Mammary epithelial cell (primary cell): ENCODE measurements at regions not wholly inside any gene's neighbourhood (a gene's known extent, or its start where the extent isn't known, plus 50 kb on each side); places are given as distances from the start of the nearest gene placed in this dataset.

Experiments
- CTCF ChIP-seq, 2 donors: IDR thresholded peaks in 1 of 2; conservative IDR thresholded peaks in 1 of 2; 2 replicates each; pipeline ENCODE4 v1.5.1; 2011 to 2012; ENCODE audit warnings: inconsistent platforms in 2 of 2, low read length in 2 of 2, mild to moderate bottlenecking in 2 of 2, control low read depth in 1 of 2, low read depth in 1 of 2; ENCODE audit not compliant: insufficient read depth in 1 of 2; ENCODE audit errors: extremely low read depth in 1 of 2
- EZH2 ChIP-seq: IDR thresholded peaks from 2 replicates; pipeline ENCODE4 v1.6.1; 2012; ENCODE audit warnings: low read length, inconsistent platforms, borderline replicate concordance

- TF ChIP-seq CTCF (conservative IDR thresholded peaks at IDR 0.05 in 1 of 2, IDR thresholded peaks at IDR 0.05 in 1 of 2; ENCODE audit: extremely low read depth in 1 of 2, insufficient read depth in 1 of 2, low read depth in 1 of 2, low read length in 2 of 2) (no peak), EZH2 (no peak)
These were observed 79.3 kb downstream of the FZD1 start for GRCh38 chr7:91343420-91343960.
